Gastrocnemius medialis (tissue), 4 donors: ENCODE measurements at regions not wholly inside any gene's neighbourhood (a gene's known extent, or its start where the extent isn't known, plus 50 kb on each side); places are given as distances from the start of the nearest gene placed in this dataset.

Source experiments
- CTCF ChIP-seq, 5 experiments: fragments of 450-650 bp in 3 of 5; fragments of 200-600 bp in 2 of 5; sonication (generic) in 2 of 5; IDR thresholded peaks in 4 of 5; conservative IDR thresholded peaks in 1 of 5; 1 replicate in 4 of 5; 2 replicates in 1 of 5; pipeline ENCODE4 v1.5.1; 2016 to 2019; ENCODE audit warnings: antibody characterized with exemption in 5 of 5, mild to moderate bottlenecking in 3 of 5, moderate library complexity in 3 of 5
- POLR2A ChIP-seq, 2 donors: fragments of 450-650 bp; IDR thresholded peaks; one replicate each; pipeline ENCODE4 v1.6.1; 2017; ENCODE audit warnings: antibody characterized with exemption in 2 of 2, mild to moderate bottlenecking in 2 of 2, moderate library complexity in 2 of 2

- no peak for TF ChIP-seq CTCF (IDR thresholded peaks at IDR 0.05 in 4 of 5, conservative IDR thresholded peaks at IDR 0.05 in 1 of 5)
- TF ChIP-seq POLR2A (IDR thresholded peaks at IDR 0.05) = no peak
These were observed 192.1 kb downstream of the PRR32 start for GRCh38 chrX:127011629-127012028.
